ENCODE measurements at regions not wholly inside any gene's neighbourhood (a gene's known extent, or its start where the extent isn't known, plus 50 kb on each side); places are given as distances from the start of the nearest gene placed in this dataset.

DNA sequence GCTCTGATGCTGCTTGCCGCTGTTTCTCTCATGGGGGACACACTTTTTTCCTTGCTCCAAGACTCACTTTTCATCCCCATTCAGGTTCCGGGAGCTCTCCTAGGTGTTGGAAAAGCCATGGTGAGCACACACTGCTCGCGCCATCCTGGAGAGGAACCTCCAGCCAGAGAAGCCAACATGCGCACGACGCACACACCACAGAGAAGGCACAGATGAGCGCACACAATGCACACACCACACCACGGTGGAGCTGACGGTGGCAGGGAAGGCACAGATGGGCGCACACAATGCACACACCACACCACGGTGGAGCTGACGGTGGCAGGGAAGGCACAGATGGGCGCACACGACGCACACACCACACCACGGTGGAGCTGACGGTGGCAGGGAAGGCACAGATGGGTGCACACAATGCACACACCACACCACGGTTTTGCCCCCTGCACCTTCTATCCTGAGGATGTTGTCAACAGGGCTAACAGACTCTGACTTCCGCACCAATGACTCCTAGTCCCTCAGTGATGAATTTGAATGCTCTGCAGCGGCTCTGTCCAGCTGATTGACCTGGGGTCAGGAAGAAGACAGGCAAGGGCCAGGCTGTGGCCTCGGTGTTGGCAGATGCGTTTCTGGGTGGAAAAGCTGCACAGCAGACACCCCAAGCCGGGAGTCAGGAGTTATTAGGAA, 154.7 kb downstream of the ERMARD start:
- no peak overlapping the region for H3K4me3 Mint-ChIP-seq
- peaks cover 3% of the 10 kb centered on the region; the same call in 1 of the 2 replicates for H3K36me3 Mint-ChIP-seq
- DNase-seq (ENCODE audit: low spot score): no peak
- H3K4me1 Mint-ChIP-seq: peaks cover 3% of the 10 kb centered on the region; the same call in 1 of the 2 replicates
- CTCF ChIA-PET: no interaction called here
- POLR2A ChIA-PET: no interaction called here
- no peak overlapping the region for H3K27ac Mint-ChIP-seq
- peaks cover 7% of the 10 kb centered on the region; the same call in 1 of the 2 replicates for H3K9me3 Mint-ChIP-seq
- H3K27me3 Mint-ChIP-seq (ENCODE audit: low read depth): no peaks in the 10 kb centered on the region; the same call in 1 of the 2 replicates
- ATAC-seq: no peak
- TF ChIP-seq NR2C2 (CRISPR knock-in tag; IDR thresholded peaks at IDR 0.05) (no peak), TEAD1 (CRISPR knock-in tag; IDR thresholded peaks at IDR 0.05) (no peak), SOX15 (CRISPR knock-in tag; IDR thresholded peaks at IDR 0.05) (no peak), CREB1 (CRISPR knock-in tag; IDR thresholded peaks at IDR 0.05) (no peak), EMX1 (CRISPR knock-in tag; IDR thresholded peaks at IDR 0.05) (no peak), SMAD3 (CRISPR knock-in tag; IDR thresholded peaks at IDR 0.05; ENCODE audit: borderline replicate concordance) (no peak), TCF7 (CRISPR knock-in tag; IDR thresholded peaks at IDR 0.05; ENCODE audit: low read depth) (no peak), ETV6 (CRISPR knock-in tag; IDR thresholded peaks at IDR 0.05) (no peak)
- TF ChIP-seq, protein P1, sequence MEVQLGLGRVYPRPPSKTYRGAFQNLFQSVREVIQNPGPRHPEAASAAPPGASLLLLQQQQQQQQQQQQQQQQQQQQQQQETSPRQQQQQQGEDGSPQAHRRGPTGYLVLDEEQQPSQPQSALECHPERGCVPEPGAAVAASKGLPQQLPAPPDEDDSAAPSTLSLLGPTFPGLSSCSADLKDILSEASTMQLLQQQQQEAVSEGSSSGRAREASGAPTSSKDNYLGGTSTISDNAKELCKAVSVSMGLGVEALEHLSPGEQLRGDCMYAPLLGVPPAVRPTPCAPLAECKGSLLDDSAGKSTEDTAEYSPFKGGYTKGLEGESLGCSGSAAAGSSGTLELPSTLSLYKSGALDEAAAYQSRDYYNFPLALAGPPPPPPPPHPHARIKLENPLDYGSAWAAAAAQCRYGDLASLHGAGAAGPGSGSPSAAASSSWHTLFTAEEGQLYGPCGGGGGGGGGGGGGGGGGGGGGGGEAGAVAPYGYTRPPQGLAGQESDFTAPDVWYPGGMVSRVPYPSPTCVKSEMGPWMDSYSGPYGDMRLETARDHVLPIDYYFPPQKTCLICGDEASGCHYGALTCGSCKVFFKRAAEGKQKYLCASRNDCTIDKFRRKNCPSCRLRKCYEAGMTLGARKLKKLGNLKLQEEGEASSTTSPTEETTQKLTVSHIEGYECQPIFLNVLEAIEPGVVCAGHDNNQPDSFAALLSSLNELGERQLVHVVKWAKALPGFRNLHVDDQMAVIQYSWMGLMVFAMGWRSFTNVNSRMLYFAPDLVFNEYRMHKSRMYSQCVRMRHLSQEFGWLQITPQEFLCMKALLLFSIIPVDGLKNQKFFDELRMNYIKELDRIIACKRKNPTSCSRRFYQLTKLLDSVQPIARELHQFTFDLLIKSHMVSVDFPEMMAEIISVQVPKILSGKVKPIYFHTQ (CRISPR knock-in tag; IDR thresholded peaks at IDR 0.05): no peak
- TF ChIP-seq, protein P2, sequence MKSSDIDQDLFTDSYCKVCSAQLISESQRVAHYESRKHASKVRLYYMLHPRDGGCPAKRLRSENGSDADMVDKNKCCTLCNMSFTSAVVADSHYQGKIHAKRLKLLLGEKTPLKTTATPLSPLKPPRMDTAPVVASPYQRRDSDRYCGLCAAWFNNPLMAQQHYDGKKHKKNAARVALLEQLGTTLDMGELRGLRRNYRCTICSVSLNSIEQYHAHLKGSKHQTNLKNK (CRISPR knock-in tag; IDR thresholded peaks at IDR 0.05): no peak

DNA sequence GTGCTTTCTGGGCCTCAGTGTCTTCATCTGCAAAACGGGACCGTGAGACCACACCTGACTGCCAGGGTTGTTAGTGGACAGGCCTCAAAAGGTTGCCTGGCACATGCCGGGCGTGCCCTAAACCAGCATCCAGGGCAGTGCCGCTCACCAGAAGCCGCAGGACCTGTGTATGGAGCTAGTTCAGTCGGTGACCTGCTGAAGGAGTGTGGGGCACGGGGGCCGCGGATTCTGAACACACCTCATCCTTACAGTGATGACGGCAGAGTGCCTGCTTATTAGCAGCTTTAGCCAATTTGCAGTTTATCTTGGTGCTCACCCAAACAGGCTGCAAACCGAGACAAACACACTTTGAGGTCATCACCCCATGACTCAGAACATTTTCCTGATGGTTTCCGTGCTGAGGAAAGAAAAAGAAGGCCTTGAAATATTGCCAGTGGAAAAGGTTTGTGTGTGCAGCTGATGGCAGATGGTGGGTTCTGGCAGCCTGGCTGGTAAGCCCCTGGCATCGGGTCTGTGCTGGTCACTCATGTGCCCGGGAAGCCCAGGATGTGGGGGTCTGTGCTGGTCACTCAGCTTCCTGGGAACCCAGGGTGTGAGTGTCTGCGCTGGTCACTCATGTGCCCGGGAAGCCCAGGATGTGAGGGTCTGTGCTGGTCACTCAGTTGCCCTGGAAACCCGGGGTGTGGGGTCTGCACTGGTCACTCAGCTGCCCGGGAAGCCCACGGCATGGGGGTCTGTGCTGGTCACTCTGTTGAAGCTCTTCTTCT, 153.8 kb downstream of the ERMARD start:
- CTCF ChIA-PET: interaction anchor here (1.1 kb wide), 1 partner anchor 74 kb away, joined by 4 read pairs; no protein-coding TSS in a partner anchor
- peaks cover 7% of the 10 kb centered on the region; the same call in 1 of the 2 replicates for H3K9me3 Mint-ChIP-seq

DNA sequence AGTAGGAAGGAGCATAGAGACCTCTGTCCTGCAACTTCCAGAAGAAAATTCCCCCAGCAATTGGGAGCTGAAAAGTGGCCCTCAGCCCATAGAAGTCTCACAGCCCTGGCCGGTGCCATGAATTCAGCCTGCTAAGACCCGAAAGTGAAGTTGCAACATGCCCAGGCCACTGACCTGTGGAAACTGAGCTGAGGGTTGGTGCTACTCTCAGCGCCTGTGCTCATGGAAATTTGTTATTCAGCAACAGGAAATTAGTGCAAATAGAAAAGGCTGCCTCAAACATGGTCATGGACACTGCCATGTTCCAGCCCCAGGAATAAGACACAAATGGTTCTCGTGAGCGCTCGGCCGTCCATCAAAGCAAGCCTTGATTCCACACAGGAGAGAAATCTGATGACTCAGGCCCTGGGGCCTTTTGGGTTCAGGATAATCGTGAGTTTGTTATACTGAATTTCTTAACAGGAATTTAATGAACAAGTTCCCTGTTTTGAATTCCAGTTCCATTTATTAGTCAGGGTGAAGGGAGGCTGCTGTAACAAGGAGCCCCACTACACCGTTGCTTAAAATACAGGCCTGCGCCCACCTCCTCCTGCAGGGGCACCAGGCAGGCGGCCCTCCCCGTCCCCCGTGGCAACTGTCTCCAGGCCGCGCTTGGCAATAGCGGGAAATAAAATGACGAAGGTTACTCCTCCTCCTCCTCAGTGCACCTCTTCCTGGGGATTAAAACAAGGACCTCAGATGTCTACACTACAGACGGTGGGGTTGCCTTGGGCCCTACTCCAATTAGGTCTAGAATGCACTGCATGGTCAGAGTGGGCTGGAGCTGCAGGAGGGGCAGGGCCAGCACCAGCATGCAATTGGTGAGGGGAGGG, 152.9 kb downstream of the ERMARD start:
- peaks cover 7% of the 10 kb centered on the region; the same call in 1 of the 2 replicates for H3K9me3 Mint-ChIP-seq
- no peak for ATAC-seq
- no peak overlapping the region for H3K4me3 Mint-ChIP-seq
- DNase-seq (ENCODE audit: low spot score): no peak
- H3K36me3 Mint-ChIP-seq: peaks cover 3% of the 10 kb centered on the region; the same call in 1 of the 2 replicates
- POLR2A ChIA-PET: interaction anchor here (1.0 kb wide), 1 partner anchor 13 kb away, joined by 3 read pairs; no protein-coding TSS in a partner anchor
- CTCF ChIA-PET: interaction anchor here (1.1 to 1.5 kb wide), 2 partner anchors 73 kb away, joined by 4 read pairs; no protein-coding TSS in a partner anchor
- TF ChIP-seq NR2C2 (CRISPR knock-in tag; IDR thresholded peaks at IDR 0.05): no peak
- TF ChIP-seq NR1H2 (CRISPR knock-in tag; IDR thresholded peaks at IDR 0.05): no peak
- TF ChIP-seq, protein P3, sequence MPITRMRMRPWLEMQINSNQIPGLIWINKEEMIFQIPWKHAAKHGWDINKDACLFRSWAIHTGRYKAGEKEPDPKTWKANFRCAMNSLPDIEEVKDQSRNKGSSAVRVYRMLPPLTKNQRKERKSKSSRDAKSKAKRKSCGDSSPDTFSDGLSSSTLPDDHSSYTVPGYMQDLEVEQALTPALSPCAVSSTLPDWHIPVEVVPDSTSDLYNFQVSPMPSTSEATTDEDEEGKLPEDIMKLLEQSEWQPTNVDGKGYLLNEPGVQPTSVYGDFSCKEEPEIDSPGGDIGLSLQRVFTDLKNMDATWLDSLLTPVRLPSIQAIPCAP (CRISPR knock-in tag; IDR thresholded peaks at IDR 0.05): no peak
- no peak for TF ChIP-seq TCF7 (CRISPR knock-in tag; IDR thresholded peaks at IDR 0.05; ENCODE audit: low read depth)
- no peak for TF ChIP-seq ZNF416 (CRISPR knock-in tag; IDR thresholded peaks at IDR 0.05)
- no peak for TF ChIP-seq ESRRA (CRISPR knock-in tag; IDR thresholded peaks at IDR 0.05; ENCODE audit: borderline replicate concordance)
- TF ChIP-seq ZNF219 (CRISPR knock-in tag; IDR thresholded peaks at IDR 0.05; ENCODE audit: borderline replicate concordance): no peak
- TF ChIP-seq KAT7 (CRISPR knock-in tag; IDR thresholded peaks at IDR 0.05; ENCODE audit: borderline replicate concordance): no peak
- TF ChIP-seq SP1 (CRISPR knock-in tag; conservative IDR thresholded peaks at IDR 0.05): no peak
- no peak overlapping the region for H3K27ac Mint-ChIP-seq
- peaks cover 3% of the 10 kb centered on the region; the same call in 1 of the 2 replicates for H3K4me1 Mint-ChIP-seq
- no peaks in the 10 kb centered on the region; the same call in 1 of the 2 replicates for H3K27me3 Mint-ChIP-seq (ENCODE audit: low read depth)

More for the DNA sequence above, 153.8 kb downstream of the ERMARD start:
- Mint-ChIP-seq H3K27me3 (ENCODE audit: low read depth) (no peaks in the 10 kb centered on the region; the same call in 1 of the 2 replicates), H3K4me3 (no peak overlapping the region), H3K27ac (no peak overlapping the region), H3K36me3 (peaks cover 3% of the 10 kb centered on the region; the same call in 1 of the 2 replicates), H3K4me1 (peaks cover 3% of the 10 kb centered on the region; the same call in 1 of the 2 replicates)
- TF ChIP-seq FOXP1 (CRISPR knock-in tag; IDR thresholded peaks at IDR 0.05; ENCODE audit: borderline replicate concordance): no peak
- TF ChIP-seq JAZF1 (CRISPR knock-in tag; IDR thresholded peaks at IDR 0.05): no peak
- ATAC-seq (no peak), DNase-seq (ENCODE audit: low spot score) (no peak)
- POLR2A ChIA-PET: no interaction called here

Data from WTC11 (cell line).